SHP77 treated with DMSO at 0.1 percent for 48 hours (cell line): ENCODE measurements at regions not wholly inside any gene's neighbourhood (a gene's known extent, or its start where the extent isn't known, plus 50 kb on each side); places are given as distances from the start of the nearest gene placed in this dataset.
"Not testable (repeated sequence)": the region's sequence is repeated elsewhere in the genome, so short reads cannot be mapped to it uniquely, and the experiment has no call there.

Source experiments
- DNase-seq: peaks from one replicate; lab custom pipeline; 2025; lab: John Stamatoyannopoulos, UW

DNA sequence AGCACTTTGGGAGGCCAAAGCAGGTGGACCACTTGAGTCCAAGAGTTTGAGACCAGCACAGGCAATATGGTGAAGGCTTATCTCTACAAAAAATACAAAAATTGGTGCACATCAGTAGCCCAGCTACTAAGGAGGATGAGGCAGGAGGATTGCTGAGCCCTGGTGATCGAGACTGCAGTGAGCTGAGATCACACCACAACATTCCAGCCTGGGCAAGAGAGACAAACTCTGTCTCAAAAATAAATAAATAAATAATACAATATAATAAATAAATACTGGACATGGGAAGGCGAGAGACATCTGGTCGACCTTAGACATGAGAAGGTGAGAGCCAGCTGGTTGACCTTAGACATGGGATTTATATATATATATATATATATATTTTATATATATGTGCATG, 119.8 kb upstream of the SLC38A4 start:
- DNase-seq, result no peak

DNA sequence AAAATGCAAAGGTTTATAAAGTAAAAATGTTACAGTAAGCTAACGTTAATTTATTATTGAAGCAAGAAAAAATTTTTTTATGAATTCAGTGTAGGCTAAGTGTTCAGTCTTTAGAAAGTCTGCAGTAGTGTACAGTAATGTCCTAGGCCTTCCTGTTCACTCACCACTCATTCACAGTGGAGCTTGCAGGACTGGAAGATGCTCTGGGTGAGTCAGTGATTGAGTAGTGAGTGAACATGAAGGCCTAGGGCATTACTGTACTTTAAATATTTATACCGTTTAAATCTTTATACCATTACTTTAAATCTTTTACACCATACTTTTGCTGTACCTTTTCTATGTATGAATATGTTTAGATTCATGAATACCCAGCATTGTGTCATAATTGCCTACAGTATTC, 120.3 kb upstream of the SLC38A4 start:
- no peak for DNase-seq

DNA sequence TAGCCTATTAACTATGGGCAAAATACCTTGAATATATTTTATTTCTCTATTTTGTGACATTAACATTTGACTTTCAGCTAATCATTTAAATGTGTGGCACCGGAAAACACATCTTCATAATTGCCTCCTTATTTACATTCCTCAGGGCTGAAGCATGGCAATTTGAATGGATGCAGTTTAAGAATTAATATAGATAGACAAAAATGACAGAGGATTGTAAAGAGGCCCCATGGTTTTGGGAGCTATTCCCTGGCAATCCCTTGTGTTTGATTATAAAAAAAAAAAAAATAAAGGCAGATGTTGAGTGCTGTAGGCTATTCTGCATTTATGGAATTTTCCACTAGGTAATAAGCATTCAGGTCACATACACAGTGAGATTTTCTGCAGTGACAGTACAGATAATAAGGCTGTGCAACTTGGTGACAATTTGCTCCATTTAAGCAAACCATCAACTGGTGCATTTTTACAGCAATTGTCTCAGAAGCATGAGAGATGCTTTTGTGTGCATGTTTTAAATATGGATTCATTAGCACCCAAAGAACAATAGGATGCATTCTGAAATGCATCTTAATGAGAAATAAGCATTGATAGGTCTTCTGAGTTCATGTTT, 123.2 kb upstream of the SLC38A4 start:
- DNase-seq, result no peak

DNA sequence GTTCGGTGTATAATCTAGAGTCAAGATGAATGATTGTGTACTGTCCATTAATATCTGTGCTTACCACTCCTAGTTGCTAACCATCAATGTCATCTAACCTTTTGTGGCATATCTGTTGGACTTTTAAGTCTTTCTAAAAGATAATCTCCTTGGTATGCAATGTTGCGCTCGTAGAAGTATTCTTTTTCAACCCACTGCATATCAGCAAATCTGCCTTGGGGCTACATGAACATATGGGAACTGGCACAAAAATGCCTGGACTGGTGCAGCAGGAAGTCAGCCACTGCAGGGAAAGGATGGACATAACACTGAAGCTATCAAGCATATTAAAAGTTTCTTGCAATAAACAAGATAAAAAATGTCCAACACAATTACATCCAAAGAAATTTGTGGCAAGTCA, 124.3 kb upstream of the SLC38A4 start:
- DNase-seq, result no peak

DNA sequence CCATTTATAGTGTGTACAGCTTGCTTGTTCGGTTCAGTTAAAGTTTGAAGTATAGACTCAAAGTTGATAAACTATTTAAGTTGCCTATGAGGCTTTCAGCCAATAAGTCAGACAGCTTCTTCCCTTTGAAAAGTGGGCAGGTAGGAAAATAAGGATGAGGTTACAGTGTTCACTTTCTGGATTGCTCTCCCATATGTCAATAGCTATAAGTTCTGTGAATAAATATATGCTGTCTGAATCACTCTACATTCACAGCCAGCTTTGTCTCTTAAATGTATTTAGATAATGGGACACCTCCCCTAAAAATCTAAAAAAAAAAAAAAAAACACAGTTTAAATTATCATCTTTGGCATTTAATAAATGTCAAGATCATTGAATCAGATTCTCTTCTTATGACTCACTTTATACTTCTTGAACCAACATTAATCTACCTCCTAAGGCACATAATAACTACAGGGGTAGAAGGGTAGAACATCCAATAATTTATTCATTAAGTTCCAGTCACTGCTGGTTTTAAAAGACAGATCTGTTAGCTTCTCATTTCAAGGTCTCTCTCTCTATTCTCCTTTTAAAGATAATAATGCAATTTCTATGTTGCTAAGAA, 126.4 kb upstream of the PCED1B start:
- no peak for DNase-seq

DNA sequence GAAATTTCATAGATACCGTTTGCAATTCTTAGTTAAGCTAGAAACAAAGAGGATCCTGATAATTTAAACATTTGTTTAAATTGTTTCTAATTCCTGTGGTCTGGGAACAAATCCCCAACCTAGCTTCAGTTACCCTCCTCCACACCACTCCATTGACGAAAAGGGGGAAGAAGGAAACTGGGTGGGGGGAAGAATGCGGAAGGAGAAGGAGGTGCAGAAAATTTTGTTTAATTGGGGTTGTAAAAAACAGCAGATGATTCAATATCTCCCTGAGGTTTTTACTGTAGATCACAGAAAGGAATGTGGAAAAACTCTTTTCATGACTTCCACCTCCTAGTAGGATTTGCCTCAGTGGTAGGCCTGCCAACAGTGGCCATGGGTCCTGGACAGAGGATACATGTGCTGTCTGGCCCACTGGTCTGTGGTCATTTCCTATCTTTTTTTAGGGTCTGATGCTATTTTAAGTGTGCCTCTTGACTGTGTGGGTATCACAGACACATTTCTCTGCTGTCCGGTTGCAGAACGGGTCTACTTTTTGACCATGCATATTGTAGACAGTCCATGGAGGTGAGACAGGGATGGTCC, 122.9 kb upstream of the PCED1B start:
- no peak for DNase-seq

DNA sequence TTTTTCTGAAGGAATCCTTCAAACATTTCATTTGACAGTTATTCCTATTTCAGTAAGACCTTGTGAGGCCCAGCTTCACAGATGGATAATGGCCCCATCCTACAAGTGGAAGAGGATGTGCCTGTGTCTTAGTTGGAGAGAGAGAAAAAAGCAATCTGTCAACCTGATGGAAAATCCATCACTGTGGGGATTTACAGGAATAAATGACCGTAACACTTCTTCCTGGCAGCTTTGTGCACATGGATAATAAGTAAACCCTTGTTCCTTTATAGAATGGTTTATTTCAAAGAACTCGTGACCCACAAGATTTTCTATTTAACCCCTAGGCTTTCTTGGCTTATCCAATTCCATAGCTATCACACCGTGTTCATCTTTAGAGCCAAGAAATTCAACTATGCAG, 121.4 kb upstream of the PCED1B start:
- DNase-seq, result no peak

DNA sequence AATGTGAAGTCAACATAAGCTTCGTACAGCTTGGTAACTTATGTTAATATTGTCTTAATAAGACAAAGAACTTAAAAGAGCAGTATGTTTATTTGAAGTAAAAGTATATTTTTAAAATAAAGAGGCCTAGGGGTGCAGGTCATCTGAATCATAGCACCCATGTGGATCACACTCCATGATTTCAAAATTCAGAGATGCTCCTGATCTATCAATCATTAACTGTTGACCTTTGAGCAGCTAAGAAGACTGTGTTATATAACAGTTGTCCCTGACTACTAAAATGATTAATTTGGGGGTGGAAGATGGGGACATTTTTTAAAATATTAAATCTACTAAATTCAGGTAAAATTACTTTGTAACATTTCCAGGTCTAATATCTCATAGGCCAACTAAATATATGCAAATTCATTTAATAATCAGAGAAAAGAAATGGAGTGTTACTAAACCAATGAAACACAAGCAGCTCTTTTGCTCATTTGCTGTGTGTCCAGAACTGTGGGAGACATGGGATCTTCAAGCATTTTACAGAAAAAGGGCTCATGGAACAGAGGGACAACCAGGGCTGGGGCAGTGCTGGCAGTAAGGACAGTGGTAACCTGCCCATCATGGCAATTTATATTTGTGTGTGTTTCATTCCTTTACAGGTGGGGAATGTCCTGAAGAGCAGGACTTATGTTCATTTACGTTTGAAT, 120.7 kb upstream of the PCED1B start:
- no peak for DNase-seq

DNA sequence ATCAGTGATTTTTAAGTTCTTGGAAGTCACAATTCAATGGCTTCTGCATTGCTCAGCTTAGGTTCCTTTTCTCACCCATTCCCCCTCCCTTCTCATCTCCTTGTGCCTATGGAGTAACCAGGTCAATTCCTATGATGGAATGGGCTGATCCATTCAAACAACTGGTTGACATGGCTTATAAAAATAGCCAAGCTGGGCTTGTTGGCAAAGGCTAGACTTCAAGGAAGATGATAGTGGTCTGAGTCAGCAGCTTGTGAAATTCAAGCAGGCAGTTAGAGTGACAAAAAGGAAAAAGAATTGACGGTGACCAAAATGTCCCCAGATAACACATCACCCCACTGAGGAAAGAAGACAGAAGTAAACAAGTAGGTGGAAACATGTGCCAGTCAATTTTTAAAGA, 119.9 kb upstream of the PCED1B start:
- DNase-seq, result no peak

DNA sequence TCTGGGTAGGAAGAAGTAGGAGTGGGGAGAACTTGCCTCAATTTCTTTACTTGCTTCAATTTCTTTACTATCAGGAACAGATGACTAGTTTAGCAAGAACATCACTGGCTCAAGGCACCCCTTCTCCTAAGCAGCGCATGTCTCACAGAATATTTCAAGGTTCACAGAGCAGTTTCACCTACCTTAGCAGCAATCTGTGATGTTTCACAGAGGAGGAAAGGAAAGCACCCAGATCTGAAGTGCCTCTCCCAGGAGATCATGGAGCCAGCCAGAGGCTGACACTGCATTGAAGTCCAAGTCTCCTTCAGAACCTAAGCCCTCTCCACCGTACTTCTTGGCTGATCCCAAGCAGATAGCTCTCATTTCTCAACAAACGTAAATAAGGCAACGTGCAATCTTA, 118.7 kb upstream of the PCED1B start:
- no peak for DNase-seq

DNA sequence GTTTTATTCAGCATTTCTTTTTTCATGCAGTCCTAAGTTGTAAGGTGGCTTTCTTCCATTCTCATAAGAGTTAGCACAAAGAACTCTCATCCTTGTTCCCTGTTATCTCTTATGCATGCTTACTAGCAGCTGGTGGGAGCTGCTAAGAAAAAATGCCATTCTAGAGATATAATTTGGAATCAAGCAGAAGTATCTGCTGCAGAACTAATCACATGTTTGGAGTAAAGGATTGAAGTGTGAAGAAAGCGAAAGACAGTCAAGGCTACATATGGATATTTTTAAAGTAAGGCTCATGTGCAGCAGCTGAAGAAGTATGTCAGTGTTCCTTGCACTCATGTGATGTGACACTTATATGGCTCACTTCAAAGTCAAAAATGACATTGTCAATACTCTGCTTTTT, 116.2 kb upstream of the PCED1B start:
- no peak for DNase-seq

DNA sequence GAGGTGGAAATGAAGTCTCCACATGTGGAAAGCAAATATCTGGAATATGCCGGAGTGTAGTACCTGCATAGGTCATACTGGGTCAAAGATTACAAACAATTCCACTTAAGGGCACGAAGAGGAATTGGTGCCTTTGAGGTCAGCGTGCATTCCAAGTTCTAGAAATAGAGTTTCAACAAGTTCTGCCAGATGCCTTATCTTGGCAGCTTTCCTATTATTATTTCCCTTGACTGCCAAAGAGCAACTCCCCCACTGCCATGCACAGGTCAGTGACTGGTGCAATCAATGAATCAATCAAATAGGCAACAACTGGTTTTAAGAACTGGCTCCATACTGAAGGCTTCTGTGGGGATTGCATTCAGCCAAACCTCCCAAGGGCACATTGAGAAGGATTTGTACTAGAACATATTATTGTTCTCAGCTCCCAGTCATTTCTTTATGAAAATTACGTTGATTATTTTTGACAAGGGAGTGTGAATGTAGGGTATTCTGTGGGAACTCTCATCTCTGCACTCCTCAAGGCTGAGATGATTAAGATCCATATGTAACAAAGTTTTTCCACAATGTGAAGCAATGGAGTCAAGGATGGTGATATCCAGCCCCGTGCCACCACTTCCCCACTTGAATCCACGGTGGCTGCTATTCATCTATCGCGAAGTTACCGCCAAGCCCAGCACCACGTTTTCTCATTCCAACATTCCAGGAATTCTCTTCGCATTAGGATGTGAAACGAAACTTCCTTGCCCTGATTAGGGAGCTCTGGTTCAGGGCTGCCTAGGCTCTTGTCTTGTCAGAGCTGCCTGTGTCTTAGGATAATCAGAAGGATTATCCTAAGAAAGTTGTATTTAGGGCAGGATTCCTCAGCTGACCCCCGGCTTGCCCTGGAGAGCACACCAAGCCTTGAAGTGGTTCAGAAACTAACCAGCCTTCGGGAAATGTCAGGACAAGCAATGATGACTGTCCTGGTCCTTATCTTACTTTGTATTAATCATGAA, 115.1 kb upstream of the PCED1B start:
- no peak for DNase-seq

DNA sequence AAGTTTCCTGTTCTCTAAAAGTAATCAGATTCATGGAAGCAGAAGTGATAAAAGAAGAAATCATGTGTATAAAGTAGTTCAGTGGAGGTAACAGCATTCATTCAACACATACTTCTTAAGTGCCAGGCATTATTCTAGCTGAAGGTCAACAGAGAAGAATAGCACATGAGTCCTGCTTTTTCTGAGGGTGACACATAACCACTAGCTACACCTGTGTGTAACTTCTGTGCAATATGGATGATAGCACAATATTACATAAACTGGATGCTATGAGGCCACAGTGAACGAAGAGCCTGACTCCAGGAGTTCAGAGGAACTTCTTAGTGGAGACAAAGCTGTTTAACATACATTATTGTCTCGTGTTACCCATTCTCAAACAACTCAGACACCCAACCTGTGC, 114.3 kb upstream of the PCED1B start:
- no peak for DNase-seq

DNA sequence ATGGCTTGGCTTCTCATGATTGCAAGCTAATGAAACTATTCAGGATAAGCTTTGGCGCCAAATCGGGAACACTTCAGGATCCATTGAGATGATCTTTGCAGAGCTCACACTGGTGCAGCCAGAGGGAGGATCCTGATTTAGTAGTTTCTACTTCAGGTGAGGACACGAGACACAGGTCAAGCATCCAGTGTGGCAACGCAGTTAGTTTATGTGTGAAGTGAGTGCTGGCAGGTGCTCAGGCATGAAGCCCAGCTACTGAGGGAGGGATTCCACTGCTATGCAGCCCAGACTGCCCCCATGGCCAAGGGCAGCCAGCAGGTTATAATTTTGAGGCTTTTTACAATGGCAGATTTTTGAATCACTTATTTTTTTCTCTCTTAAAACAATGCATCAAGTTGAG, 113.5 kb upstream of the PCED1B start:
- DNase-seq, result no peak

DNA sequence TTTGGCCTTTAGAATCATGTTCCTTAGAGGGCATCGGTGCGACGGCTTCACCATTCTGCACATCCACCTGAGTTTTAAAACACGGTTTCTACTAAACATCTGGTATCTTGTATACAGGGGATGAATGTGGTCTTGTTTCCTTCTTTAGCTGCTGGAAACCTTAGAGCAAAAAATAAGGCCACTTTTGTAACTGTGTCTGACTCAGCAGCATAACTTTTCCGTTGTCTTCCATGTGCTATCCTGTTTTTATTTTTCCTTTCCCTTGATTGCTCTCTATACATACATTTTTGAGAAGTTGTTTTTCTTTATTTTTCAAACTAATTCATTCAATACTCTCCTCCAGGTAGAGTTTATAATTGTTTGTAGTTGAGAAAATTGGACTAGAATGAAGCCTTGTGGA, 108.8 kb upstream of the PCED1B start:
- no peak for DNase-seq

DNA sequence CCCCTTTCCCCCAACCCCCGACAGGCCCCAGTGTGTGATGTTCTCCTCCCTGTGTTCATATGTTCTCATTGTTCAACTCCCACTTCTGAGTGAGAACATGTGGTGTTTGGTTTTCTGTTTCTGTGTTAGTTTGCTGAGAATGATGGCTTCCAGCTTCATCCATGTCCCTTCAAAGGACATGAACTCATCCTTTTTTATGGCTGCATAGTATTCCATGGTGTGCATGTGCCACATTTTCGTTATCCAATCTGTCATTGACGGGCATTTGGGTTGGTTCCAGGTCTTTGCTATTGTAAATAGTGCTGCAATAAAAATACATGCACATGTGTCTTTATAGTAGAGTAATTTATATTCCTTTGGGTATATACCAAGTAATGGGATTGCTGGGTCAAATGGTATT, 105.5 kb upstream of the PCED1B start:
- not testable (repeated sequence) for DNase-seq

DNA sequence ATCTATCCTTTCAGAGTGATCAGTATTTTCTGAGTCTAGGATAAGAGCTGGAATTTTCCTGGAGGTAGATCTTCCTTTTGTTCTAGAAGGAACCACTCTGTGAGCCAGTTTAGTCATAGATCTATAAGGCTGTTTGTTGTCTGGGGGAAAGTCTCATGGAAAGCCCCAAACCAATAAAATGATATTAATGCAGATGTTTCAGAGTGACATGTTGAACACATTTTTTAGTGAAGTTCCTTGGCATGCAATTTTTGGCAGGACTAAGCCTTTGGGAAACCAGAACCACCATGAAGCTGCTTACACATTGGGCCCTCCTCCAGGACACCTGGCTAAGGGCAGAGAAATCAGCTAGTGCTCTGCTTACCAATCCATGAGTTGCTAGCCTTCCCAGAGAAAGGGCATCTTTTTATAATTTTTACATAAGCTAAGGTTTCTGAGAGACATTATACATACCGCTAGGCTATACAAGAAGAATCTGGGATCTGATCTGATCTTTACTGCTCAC, 101.5 kb upstream of the PCED1B start:
- no peak for DNase-seq

DNA sequence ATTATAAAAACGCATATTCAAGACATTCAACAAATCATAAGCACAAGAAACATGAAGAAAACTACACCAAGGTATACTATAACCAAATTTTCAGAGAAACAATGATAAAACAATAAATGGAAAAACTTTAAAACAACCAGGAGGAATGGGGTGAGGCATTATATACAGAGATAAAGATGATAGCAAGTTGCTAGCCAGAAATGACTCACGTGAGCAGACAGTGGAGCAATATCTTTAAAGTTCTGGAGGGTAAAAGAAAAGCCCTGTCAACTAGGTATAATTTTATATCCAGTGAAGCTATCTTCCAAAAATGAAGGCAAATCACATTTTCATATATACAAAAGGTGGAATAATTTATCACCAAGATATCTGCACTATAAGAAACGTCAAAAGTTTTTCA, 97.8 kb upstream of the PCED1B start:
- DNase-seq, result no peak

DNA sequence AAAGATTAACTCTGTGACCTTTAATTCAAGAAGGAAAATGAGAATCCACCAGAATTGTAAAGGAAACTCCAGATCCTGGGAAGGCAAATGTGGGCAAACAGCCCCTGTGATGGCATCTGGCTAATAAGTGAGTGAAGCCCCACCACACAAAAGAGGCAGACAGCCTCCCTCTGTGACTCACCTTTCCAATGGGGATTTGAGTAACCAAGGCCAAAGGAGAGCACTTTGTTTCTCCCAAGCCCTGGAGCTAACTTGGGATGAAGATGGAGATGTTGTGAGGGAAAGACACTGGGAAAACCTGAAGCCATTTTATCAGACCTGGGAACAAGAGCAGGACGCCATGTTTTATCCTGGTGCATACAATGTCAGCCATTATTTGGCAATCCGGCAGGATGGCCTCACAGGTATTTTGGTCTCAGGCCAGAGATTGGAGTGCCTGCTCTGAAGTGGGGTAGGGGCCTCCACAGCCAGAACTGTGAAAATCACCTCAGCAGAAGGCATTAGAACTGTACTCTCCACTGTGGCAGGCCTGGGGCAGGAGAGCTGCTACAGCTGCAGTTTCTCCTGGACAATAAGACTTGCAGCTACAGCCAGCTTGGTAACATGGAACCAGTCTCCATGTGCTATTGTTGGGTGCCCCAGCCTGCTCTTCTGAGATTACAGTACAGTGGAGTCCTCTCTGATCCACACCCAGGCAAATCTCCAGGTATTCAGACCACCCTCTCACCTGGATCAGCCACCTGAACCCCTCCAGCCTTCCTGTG, 96.6 kb upstream of the PCED1B start:
- no peak for DNase-seq

DNA sequence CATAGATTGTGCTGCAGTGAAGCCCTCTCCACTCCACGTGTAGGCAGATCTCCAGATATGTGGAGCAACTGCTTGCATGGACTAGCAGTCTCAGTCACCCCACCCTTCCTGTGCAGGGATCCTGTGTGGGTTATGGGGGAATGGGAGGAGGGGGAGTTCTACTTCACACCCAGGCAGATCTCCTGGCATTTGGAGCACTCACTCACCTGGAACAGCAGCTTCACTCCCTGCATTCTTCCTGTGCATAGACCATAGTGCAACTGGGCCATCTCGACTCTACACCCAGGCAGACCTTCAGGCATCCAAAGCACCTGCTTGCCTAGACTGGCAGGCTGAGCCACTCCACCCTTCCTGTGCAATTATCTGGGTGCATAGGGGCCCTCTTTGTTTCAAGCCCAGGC, 96.0 kb upstream of the PCED1B start:
- no peak for DNase-seq
